ENCODE measurements at regions not wholly inside any gene's neighbourhood (a gene's known extent, or its start where the extent isn't known, plus 50 kb on each side); places are given as distances from the start of the nearest gene placed in this dataset.

GRCh38 chr12:65536351-65536750, 257.9 kb downstream of the MSRB3 start:
- Histone ChIP-seq H3K4me1 (ENCODE audit: insufficient read depth, low read length, poor library complexity, severe bottlenecking) (peaks cover 6% of the 10 kb centered on the region), H3K9me3 (ENCODE audit: low read depth, low read length, poor library complexity, severe bottlenecking) (peaks cover 21% of the 10 kb centered on the region), H3K36me3 (ENCODE audit: insufficient read depth, low read length, poor library complexity, severe bottlenecking) (no peaks in the 10 kb centered on the region), H3K27ac (ENCODE audit: low read depth, low read length, poor library complexity, severe bottlenecking) (no peak overlapping the region), H3K27me3 (replicated peaks; ENCODE audit: insufficient read depth, low read depth, low read length, poor library complexity) (no peaks in the 10 kb centered on the region), H3K4me3 (ENCODE audit: low read depth, low read length, poor library complexity, severe bottlenecking) (no peak overlapping the region)
- no TSS peak for BruUV-seq (replicated peaks)
- POLR2A ChIA-PET (ENCODE audit: low non-redundant PET): interaction anchor here (0.5 kb wide), 1 partner anchor 143 kb away, joined by 17 read pairs; no protein-coding TSS in a partner anchor
- TF ChIP-seq, protein P1, sequence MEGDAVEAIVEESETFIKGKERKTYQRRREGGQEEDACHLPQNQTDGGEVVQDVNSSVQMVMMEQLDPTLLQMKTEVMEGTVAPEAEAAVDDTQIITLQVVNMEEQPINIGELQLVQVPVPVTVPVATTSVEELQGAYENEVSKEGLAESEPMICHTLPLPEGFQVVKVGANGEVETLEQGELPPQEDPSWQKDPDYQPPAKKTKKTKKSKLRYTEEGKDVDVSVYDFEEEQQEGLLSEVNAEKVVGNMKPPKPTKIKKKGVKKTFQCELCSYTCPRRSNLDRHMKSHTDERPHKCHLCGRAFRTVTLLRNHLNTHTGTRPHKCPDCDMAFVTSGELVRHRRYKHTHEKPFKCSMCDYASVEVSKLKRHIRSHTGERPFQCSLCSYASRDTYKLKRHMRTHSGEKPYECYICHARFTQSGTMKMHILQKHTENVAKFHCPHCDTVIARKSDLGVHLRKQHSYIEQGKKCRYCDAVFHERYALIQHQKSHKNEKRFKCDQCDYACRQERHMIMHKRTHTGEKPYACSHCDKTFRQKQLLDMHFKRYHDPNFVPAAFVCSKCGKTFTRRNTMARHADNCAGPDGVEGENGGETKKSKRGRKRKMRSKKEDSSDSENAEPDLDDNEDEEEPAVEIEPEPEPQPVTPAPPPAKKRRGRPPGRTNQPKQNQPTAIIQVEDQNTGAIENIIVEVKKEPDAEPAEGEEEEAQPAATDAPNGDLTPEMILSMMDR (conservative IDR thresholded peaks at IDR 0.05; ENCODE audit: low read depth, low read length): no peak
- TF ChIP-seq EZH2 (IDR thresholded peaks at IDR 0.05; ENCODE audit: borderline replicate concordance, low read depth, low read length, poor library complexity, severe bottlenecking): no peak
- intact Hi-C loops (cut with micrococcal nuclease; ENCODE audit: unreplicated experiment): no loop called here
- CTCF ChIA-PET: interaction anchor here (0.6 to 1.0 kb wide), 2 partner anchors 21 to 25 kb away, joined by 3 to 4 read pairs; no protein-coding TSS in a partner anchor
- DNase-seq (ENCODE audit: low spot score): no peak

GRCh38 chr12:65536876-65537681, 258.6 kb downstream of the MSRB3 start:
- TF ChIP-seq, protein P1 (conservative IDR thresholded peaks at IDR 0.05; ENCODE audit: low read depth, low read length): no peak
- no peak for TF ChIP-seq EZH2 (IDR thresholded peaks at IDR 0.05; ENCODE audit: borderline replicate concordance, low read depth, low read length, poor library complexity, severe bottlenecking)
- peak; percentile 88 for DNase-seq (ENCODE audit: low spot score)
- H3K36me3 ChIP-seq (ENCODE audit: insufficient read depth, low read length, poor library complexity, severe bottlenecking): no peaks in the 10 kb centered on the region
- no TSS peak for BruUV-seq (replicated peaks)
- POLR2A ChIA-PET (ENCODE audit: low non-redundant PET): interaction anchor here (0.5 kb wide), 1 partner anchor 144 kb away, joined by 17 read pairs; no protein-coding TSS in a partner anchor
- intact Hi-C loops (cut with micrococcal nuclease; ENCODE audit: unreplicated experiment): no loop called here
- H3K4me3 ChIP-seq (ENCODE audit: low read depth, low read length, poor library complexity, severe bottlenecking): no peak overlapping the region
- peaks cover 24% of the 10 kb centered on the region for H3K9me3 ChIP-seq (ENCODE audit: low read depth, low read length, poor library complexity, severe bottlenecking)
- CTCF ChIA-PET: interaction anchor here (0.6 to 1.0 kb wide), 2 partner anchors 20 to 231 kb away, joined by 3 to 4 read pairs; no protein-coding TSS in a partner anchor
- no peaks in the 10 kb centered on the region for H3K27me3 ChIP-seq (replicated peaks; ENCODE audit: insufficient read depth, low read depth, low read length, poor library complexity)
- peaks cover 6% of the 10 kb centered on the region for H3K4me1 ChIP-seq (ENCODE audit: insufficient read depth, low read length, poor library complexity, severe bottlenecking)
- no peak overlapping the region for H3K27ac ChIP-seq (ENCODE audit: low read depth, low read length, poor library complexity, severe bottlenecking)

DNA sequence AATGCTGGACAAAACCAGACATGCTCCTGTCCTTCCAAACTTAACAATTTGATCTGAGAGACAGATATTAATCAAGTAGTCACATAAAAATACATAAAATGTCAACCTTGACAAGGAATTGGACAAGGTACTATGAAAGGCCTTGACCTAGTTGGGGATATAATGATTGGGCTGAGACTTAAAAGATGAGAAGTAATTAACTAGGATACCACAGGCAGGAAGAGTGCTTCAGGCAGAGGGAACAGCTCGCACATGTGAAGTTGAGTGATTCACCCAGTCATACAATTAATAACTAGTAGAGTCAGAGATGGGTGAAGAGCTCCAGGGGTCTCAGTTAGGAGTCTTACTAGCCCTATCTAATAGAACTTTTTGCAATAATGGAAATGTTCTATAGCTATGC, 259.5 kb downstream of the MSRB3 start:
- H3K4me3 ChIP-seq (ENCODE audit: low read depth, low read length, poor library complexity, severe bottlenecking): no peak overlapping the region
- ChIA-PET CTCF (no interaction called here), POLR2A (ENCODE audit: low non-redundant PET) (no interaction called here)
- H3K27ac ChIP-seq (ENCODE audit: low read depth, low read length, poor library complexity, severe bottlenecking): no peak overlapping the region
- intact Hi-C loops (cut with micrococcal nuclease; ENCODE audit: unreplicated experiment): no loop called here
- H3K36me3 ChIP-seq (ENCODE audit: insufficient read depth, low read length, poor library complexity, severe bottlenecking): no peaks in the 10 kb centered on the region
- no TSS peak for BruUV-seq (replicated peaks)
- DNase-seq (ENCODE audit: low spot score): no peak
- H3K27me3 ChIP-seq (replicated peaks; ENCODE audit: insufficient read depth, low read depth, low read length, poor library complexity): no peaks in the 10 kb centered on the region
- peaks cover 30% of the 10 kb centered on the region for H3K9me3 ChIP-seq (ENCODE audit: low read depth, low read length, poor library complexity, severe bottlenecking)
- peaks cover 6% of the 10 kb centered on the region for H3K4me1 ChIP-seq (ENCODE audit: insufficient read depth, low read length, poor library complexity, severe bottlenecking)
- no peak for TF ChIP-seq EZH2 (IDR thresholded peaks at IDR 0.05; ENCODE audit: borderline replicate concordance, low read depth, low read length, poor library complexity, severe bottlenecking)
- TF ChIP-seq, protein P1 (conservative IDR thresholded peaks at IDR 0.05; ENCODE audit: low read depth, low read length): no peak
